Parathyroid adenoma (tissue), 2 donors: ENCODE measurements at regions not wholly inside any gene's neighbourhood (a gene's known extent, or its start where the extent isn't known, plus 50 kb on each side); places are given as distances from the start of the nearest gene placed in this dataset.

Source experiments
- H2AFZ ChIP-seq: fragments of 300-600 bp; sonication (generic); one replicate; pipeline ENCODE4 v1.7.0; 2017; ENCODE audit warnings: antibody characterized with exemption, mild to moderate bottlenecking
- H3K27ac ChIP-seq: fragments of 300-600 bp; sonication (generic); one replicate; pipeline ENCODE4 v1.7.0; 2017
- H3K27me3 ChIP-seq: fragments of 300-600 bp; sonication (generic); one replicate; pipeline ENCODE4 v1.7.0; 2017; ENCODE audit warnings: low read length; ENCODE audit not compliant: control insufficient read depth, insufficient read depth
- H3K36me3 ChIP-seq: fragments of 300-600 bp; sonication (generic); one replicate; pipeline ENCODE4 v1.7.0; 2017; ENCODE audit warnings: low read length; ENCODE audit not compliant: control insufficient read depth, insufficient read depth
- H3K4me1 ChIP-seq: fragments of 300-600 bp; sonication (generic); one replicate; pipeline ENCODE4 v1.7.0; 2017; ENCODE audit warnings: control low read depth
- H3K4me2 ChIP-seq: fragments of 300-600 bp; sonication (generic); one replicate; pipeline ENCODE4 v1.7.0; 2017; ENCODE audit warnings: low read length
- H3K4me3 ChIP-seq: fragments of 300-600 bp; sonication (generic); one replicate; pipeline ENCODE4 v1.7.0; 2017; ENCODE audit warnings: low read depth, low read length
- H3K79me2 ChIP-seq: fragments of 300-600 bp; sonication (generic); one replicate; pipeline ENCODE4 v1.7.0; 2017; ENCODE audit warnings: control low read depth
- H3K9ac ChIP-seq: fragments of 300-600 bp; sonication (generic); one replicate; pipeline ENCODE4 v1.7.0; 2017; ENCODE audit warnings: mild to moderate bottlenecking
- H3K9me3 ChIP-seq: fragments of 300-600 bp; sonication (generic); one replicate; pipeline ENCODE4 v1.7.0; 2017; ENCODE audit warnings: low read length; ENCODE audit not compliant: control insufficient read depth
- CTCF ChIP-seq: fragments of 300-600 bp; sonication (generic); IDR thresholded peaks from one replicate; pipeline ENCODE4 v1.7.0; 2017; ENCODE audit warnings: antibody characterized with exemption, mild to moderate bottlenecking
- donor health status: primary hyperparathyroidism.

GRCh38 chr2:12317814-12318426 lies 398.8 kb upstream of the TRIB2 start:
- Histone ChIP-seq H3K4me1 (peaks cover 24% of the 10 kb centered on the region), H3K4me2 (no peak overlapping the region), H3K9me3 (no peaks in the 10 kb centered on the region), H3K27ac (no peak overlapping the region), H3K79me2 (no peaks in the 10 kb centered on the region), H3K9ac (no peak overlapping the region), H2AFZ (no peak overlapping the region), H3K4me3 (no peak overlapping the region), H3K27me3 (no peaks in the 10 kb centered on the region), H3K36me3 (no peaks in the 10 kb centered on the region)
- TF ChIP-seq CTCF, result no peak

- H3K4me2 ChIP-seq, result no peak overlapping the region
- no peaks in the 10 kb centered on the region for H3K9me3 ChIP-seq
- H3K4me3 ChIP-seq, result no peak overlapping the region
- no peaks in the 10 kb centered on the region for H3K36me3 ChIP-seq
- H3K4me1 ChIP-seq, result peaks cover 24% of the 10 kb centered on the region
- no peak overlapping the region for H3K27ac ChIP-seq
- H3K79me2 ChIP-seq, result no peaks in the 10 kb centered on the region
- H3K9ac ChIP-seq, result no peak overlapping the region
- H2AFZ ChIP-seq, result no peak overlapping the region
- no peak for TF ChIP-seq CTCF
- no peaks in the 10 kb centered on the region for H3K27me3 ChIP-seq
These were observed 398.2 kb upstream of the TRIB2 start for GRCh38 chr2:12318427-12319057.

GRCh38 chr2:12320027-12320734 lies 396.6 kb upstream of the TRIB2 start:
- TF ChIP-seq CTCF, result no peak
- Histone ChIP-seq H3K27ac (peak overlapping the region; percentile 13), H3K27me3 (no peaks in the 10 kb centered on the region), H3K4me1 (peaks cover 24% of the 10 kb centered on the region), H3K9me3 (no peaks in the 10 kb centered on the region), H3K79me2 (no peaks in the 10 kb centered on the region), H3K36me3 (no peaks in the 10 kb centered on the region), H2AFZ (peak overlapping the region; percentile 45), H3K9ac (no peak overlapping the region), H3K4me3 (no peak overlapping the region), H3K4me2 (peak overlapping the region; percentile 16)

GRCh38 chr2:12320991-12321641 lies 395.6 kb upstream of the TRIB2 start:
- H3K27ac ChIP-seq, result no peak overlapping the region
- H2AFZ ChIP-seq, result no peak overlapping the region
- no peak overlapping the region for H3K9ac ChIP-seq
- H3K4me3 ChIP-seq, result no peak overlapping the region
- no peaks in the 10 kb centered on the region for H3K27me3 ChIP-seq
- TF ChIP-seq CTCF, result no peak
- H3K4me2 ChIP-seq, result no peak overlapping the region
- no peaks in the 10 kb centered on the region for H3K9me3 ChIP-seq
- no peaks in the 10 kb centered on the region for H3K79me2 ChIP-seq
- peaks cover 24% of the 10 kb centered on the region for H3K4me1 ChIP-seq
- no peaks in the 10 kb centered on the region for H3K36me3 ChIP-seq
